Progenitor cell of endocrine pancreas (in vitro differentiated cells): ENCODE measurements at regions not wholly inside any gene's neighbourhood (a gene's known extent, or its start where the extent isn't known, plus 50 kb on each side); places are given as distances from the start of the nearest gene placed in this dataset.

Experiments
- DNase-seq: peaks from one replicate; pipeline ENCODE4 v3.0.0; 2021; ENCODE audit warnings: low spot score; ENCODE audit not compliant: unreplicated experiment
- H3K27ac Mint-ChIP-seq: 2 replicates; pipeline ENCODE4 v1.8.0; 2021; ENCODE audit warnings: mild to moderate bottlenecking, moderate library complexity, mixed read lengths
- H3K27me3 Mint-ChIP-seq: 2 replicates; pipeline ENCODE4 v1.8.0; 2021; ENCODE audit warnings: mixed read lengths
- H3K36me3 Mint-ChIP-seq: 2 replicates; pipeline ENCODE4 v1.8.0; 2022; ENCODE audit warnings: mixed read lengths; ENCODE audit not compliant: insufficient read depth
- H3K4me1 Mint-ChIP-seq: 2 replicates; pipeline ENCODE4 v1.8.0; 2021; ENCODE audit warnings: low read depth, mixed read lengths
- H3K4me3 Mint-ChIP-seq: 2 replicates; pipeline ENCODE4 v1.8.0; 2021; ENCODE audit warnings: low read depth, mild to moderate bottlenecking, moderate library complexity, mixed read lengths
- H3K9me3 Mint-ChIP-seq: 2 replicates; pipeline ENCODE4 v1.8.0; 2021; ENCODE audit warnings: low read depth, mixed read lengths
- CTCF ChIP-seq: fragments of 200-600 bp; sonication (generic); IDR thresholded peaks from one replicate; pipeline ENCODE4 v1.5.0; 2021; ENCODE audit warnings: antibody characterized with exemption, mild to moderate bottlenecking; ENCODE audit not compliant: unreplicated experiment

- Mint-ChIP-seq H3K27me3 (peaks cover 12% of the 10 kb centered on the region), H3K4me1 (peaks cover 9% of the 10 kb centered on the region), H3K9me3 (peaks cover 8% of the 10 kb centered on the region), H3K27ac (no peak overlapping the region), H3K36me3 (no peaks in the 10 kb centered on the region), H3K4me3 (no peak overlapping the region)
- DNase-seq, result no peak
- TF ChIP-seq CTCF, result no peak
These were observed 110.3 kb upstream of the BACH2 start for GRCh38 chr6:90406957-90407356.

DNA sequence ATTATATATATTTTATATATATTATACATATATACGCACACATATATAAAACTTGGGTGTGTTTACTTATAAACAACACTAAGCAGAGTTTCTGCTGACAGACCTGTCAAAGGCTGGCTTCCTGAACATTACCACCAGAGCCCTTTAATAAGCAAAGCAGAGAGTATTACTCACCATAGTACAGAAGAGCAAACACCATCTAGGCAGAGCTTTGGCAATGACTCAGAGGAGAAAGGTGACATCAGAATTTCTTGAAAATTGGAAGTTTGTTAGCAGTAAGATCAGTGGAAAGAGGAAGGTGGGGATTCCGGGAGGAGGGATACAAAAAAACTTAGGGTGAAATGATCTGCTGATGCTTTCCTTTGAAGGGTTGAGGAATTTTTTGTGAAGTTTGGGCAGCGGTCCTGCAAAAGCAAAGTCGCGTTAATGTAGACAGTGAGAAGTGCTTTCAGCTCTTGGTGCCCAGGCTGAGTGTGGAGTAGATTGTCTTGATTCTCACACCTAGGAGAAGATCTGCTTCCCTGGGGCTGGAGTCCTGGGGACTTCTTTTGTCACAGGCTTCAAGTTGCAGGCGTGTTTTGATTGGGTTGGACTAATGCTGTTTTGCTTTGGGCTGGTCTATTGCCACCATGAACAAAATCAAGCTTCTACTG is 109.6 kb upstream of the BACH2 start:
- peaks cover 9% of the 10 kb centered on the region for H3K4me1 Mint-ChIP-seq
- H3K36me3 Mint-ChIP-seq, result no peaks in the 10 kb centered on the region
- H3K27ac Mint-ChIP-seq, result no peak overlapping the region
- H3K9me3 Mint-ChIP-seq, result peaks cover 8% of the 10 kb centered on the region
- H3K27me3 Mint-ChIP-seq, result peaks cover 14% of the 10 kb centered on the region
- no peak for TF ChIP-seq CTCF
- DNase-seq, result no peak
- H3K4me3 Mint-ChIP-seq, result no peak overlapping the region

DNA sequence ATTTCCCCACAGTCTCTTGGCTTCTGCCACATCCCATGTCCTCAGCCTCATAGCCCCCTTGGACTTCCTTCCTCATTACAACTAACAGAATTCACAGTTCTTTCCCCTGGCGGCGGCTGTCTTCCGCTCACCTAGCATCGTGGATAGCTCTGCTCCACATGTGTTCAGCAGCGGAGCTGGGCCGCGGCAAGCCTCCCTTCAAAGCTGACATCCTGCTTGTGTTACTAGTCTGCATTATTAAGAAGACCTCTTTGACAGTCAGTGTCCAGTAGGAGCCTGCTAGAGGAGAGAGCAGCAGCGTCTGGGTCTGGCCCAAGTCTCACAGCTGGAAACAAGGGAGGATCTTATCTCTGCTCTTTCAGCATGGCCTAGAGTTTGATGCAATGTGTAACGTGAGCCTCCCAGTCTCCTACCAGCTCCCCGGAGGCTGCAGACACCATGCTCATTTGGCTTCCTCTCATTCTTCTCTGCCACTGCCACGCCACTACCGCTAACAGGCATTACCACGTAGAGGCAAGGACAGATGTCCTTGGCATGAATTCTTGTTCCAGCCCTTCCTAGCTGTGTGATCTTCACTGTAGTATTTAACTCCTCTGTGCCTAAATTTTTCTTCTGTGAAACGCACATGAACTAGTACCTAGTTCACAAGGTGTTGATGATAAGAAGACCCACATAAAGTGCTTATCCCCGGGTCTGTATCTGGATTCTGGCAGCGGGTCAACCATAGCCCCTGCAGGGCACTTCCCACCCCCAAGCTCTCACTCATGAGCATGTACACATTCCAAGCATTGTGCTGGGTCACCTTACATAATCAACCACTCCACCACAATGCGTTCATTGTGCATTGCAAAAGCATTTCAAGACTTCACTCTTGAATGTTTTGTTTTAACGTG is 107.1 kb upstream of the BACH2 start:
- peaks cover 8% of the 10 kb centered on the region for H3K9me3 Mint-ChIP-seq
- H3K27me3 Mint-ChIP-seq, result peaks cover 32% of the 10 kb centered on the region
- no peak for TF ChIP-seq CTCF
- no peak for DNase-seq
- peak overlapping the region; percentile 79 for H3K27ac Mint-ChIP-seq
- H3K36me3 Mint-ChIP-seq, result no peaks in the 10 kb centered on the region
- H3K4me1 Mint-ChIP-seq, result peaks cover 9% of the 10 kb centered on the region
- peak overlapping the region; percentile 12 for H3K4me3 Mint-ChIP-seq

GRCh38 chr6:90402831-90403192 is 106.2 kb upstream of the BACH2 start:
- no peak for TF ChIP-seq CTCF
- peaks cover 8% of the 10 kb centered on the region for H3K9me3 Mint-ChIP-seq
- peaks cover 35% of the 10 kb centered on the region for H3K27me3 Mint-ChIP-seq
- no peaks in the 10 kb centered on the region for H3K36me3 Mint-ChIP-seq
- H3K27ac Mint-ChIP-seq, result no peak overlapping the region
- H3K4me1 Mint-ChIP-seq, result peaks cover 14% of the 10 kb centered on the region
- no peak for DNase-seq
- no peak overlapping the region for H3K4me3 Mint-ChIP-seq

DNA sequence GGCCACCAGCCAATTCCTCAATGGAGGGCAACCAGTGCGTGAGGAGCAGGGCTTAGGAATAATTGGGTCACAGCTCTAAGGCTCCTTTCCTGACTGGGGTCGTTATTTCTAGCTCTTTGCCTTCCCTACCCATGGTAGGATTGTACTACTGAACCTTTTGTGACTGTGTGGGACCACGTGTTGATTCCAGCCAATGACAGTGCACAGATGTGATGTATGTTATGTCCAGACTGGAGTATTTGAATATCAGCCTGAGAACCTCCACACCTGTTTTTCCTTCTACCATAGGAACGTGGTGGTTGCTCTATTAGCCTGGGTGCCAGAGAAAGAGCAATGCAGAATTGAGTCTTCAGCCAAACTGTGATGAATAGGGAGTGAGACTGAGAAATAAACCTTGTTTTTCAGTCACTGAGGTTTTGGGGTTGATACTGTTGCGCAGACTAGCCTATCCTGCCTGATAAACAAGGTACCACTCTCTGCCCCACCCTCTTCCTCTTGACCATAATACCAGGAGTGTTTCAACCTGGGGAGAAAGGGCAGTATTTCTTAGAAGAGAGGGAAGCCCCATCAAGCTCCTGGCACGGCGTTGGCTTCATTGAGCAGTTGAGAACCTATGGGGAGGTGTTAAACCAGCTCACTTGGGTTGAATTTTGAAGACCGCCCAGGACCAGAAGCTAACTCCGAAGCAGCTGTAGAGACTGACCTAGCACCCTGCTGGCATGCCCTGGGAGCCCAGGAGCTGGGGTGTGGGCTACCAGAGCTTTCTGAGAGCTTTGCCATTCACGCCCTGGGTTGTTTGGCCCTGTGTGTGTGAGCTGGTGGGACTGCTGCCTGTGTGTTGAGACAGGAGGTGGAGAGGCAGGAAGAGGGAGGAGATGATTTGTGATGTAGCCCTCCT is 105.5 kb upstream of the BACH2 start:
- Mint-ChIP-seq H3K4me3 (no peak overlapping the region), H3K36me3 (no peaks in the 10 kb centered on the region), H3K27ac (no peak overlapping the region), H3K9me3 (peaks cover 5% of the 10 kb centered on the region), H3K4me1 (peaks cover 20% of the 10 kb centered on the region), H3K27me3 (peaks cover 41% of the 10 kb centered on the region)
- no peak for TF ChIP-seq CTCF
- DNase-seq, result no peak
